ENCODE measurements at regions not wholly inside any gene's neighbourhood (a gene's known extent, or its start where the extent isn't known, plus 50 kb on each side); places are given as distances from the start of the nearest gene placed in this dataset.

DNA sequence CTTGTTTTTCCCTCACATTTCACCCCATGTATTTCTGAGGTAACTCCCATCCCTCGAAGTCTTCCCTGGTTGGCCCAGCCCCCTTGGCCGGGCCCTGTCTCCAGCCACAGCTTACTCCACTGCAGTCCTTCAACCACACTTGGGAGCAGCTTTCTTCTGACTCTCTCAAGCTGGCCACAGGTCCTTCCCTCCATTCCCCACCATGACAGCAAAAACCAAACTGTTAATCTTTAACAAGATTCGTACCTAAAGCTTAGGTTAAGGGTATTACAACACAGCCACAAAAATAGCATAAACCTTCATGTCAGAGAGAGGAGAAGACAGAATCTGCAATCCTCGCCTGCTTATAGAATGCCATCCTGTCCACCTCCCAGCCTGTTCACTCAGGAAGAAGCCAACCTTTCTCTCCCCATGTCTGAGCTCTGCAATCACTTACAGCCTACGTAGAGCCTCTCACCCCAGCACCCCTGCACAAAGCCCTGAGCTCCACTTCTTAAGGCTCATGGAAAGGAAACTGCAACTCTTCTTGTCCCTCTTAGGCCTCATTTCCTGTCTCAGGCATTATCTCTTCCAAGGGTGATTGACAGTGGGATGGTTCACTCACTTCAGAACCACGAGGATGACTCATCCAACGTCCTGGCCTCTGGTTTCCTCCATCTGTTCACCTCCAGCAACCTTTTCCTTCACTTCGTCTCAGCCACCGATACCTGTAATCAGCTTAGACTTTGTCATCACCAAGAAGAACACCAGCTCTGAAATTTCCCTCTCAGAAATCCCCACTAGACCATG, 72.8 kb downstream of the CD2 start:
- TF ChIP-seq, protein P1, sequence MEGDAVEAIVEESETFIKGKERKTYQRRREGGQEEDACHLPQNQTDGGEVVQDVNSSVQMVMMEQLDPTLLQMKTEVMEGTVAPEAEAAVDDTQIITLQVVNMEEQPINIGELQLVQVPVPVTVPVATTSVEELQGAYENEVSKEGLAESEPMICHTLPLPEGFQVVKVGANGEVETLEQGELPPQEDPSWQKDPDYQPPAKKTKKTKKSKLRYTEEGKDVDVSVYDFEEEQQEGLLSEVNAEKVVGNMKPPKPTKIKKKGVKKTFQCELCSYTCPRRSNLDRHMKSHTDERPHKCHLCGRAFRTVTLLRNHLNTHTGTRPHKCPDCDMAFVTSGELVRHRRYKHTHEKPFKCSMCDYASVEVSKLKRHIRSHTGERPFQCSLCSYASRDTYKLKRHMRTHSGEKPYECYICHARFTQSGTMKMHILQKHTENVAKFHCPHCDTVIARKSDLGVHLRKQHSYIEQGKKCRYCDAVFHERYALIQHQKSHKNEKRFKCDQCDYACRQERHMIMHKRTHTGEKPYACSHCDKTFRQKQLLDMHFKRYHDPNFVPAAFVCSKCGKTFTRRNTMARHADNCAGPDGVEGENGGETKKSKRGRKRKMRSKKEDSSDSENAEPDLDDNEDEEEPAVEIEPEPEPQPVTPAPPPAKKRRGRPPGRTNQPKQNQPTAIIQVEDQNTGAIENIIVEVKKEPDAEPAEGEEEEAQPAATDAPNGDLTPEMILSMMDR (IDR thresholded peaks at IDR 0.05; ENCODE audit: insufficient read depth, missing control alignments) = no peak
- DNase-seq (ENCODE audit: insufficient read length, low spot score) = no peak
- no peak for FAIRE-seq

DNA sequence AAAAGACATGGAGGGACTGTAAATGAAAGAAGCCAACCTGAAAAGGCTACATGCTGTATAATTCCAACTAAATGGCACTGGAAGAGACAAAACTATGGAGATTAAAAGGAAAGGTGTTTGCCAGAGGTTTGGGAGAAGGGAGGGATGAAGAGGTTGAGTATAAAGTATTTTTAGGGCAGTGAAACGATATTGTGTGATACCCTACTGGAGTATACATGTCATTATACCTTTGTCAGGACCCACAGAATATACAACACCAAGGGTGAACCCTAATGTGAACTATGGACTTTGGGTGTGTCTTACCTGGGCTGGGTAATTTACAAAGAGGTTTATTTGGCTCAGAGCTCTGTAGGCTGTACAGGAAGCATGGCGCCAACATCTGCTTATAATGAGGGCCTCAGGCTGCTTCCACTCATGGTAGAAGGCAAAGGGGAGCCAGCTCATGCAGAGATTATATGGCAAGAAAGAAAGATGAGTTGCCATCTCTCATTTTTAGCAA, 73.4 kb downstream of the CD2 start:
- TF ChIP-seq, protein P1 (IDR thresholded peaks at IDR 0.05; ENCODE audit: insufficient read depth, missing control alignments) = no peak
- FAIRE-seq = no peak
- no peak for DNase-seq (ENCODE audit: insufficient read length, low spot score)

DNA sequence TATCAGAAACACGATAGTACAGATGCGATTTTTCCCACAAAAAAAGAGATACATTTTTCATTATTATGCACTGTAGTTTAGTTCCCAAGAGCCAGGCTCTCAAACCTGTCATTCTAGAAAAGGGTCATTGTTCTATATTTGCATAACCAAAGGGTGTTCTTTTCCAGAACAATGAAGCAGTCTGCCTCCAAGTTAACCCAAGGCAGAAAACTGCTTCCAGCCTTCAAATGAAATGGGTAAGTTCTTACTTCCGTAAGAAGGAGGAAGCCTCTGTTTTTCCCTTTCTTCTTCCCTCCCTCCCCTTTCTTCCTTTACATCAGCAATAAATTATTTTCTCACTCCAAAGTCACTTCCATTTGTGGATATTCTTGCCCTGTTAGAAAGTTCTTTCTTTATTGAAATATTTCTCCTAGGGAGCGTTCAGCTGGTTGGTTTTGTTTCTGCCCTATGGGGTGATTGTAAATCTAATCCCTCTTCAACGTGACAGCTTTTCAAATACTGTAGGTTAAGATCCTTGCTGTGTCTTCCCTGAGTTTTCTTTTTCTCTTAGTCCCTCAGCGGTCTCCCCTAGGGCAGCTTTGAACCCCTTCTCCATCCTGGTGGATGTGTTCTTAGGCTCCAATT, 77.3 kb upstream of the PTGFRN start:
- FAIRE-seq (no peak), DNase-seq (ENCODE audit: insufficient read length, low spot score) (no peak)
- TF ChIP-seq, protein P1 (IDR thresholded peaks at IDR 0.05; ENCODE audit: insufficient read depth, missing control alignments) = no peak

DNA sequence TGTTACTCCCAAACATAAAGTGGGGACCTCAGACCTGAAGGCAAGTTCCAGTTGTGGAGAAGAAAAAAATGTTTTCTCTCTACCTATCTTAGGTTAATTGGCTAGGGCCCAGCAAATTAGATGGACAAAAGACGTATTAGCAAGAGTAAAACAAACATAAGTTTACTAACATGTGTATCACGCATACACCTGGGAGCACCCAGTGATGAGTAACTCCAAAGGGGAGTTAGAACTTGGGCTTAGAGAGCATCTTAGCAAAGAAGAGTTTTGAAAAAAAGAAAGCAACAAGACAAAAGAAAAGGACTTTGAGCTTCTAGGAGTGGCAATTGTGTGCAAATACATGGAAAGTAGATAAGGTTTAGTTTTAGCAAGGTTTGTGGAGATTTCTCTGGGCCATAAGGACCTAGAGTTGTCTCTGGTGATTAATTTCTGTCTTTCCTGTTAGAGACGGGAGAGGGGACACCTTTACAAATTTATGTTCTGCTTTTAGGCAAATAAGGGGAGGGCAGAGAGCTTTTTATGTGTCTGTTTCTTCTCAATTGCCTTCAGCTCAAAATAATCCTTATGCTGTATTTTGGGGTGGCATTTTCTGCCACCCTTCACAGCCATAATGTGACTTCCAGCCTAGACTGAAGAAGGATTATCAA, 76.7 kb upstream of the PTGFRN start:
- DNase-seq (ENCODE audit: insufficient read length, low spot score) = no peak
- FAIRE-seq = no peak
- TF ChIP-seq, protein P1 (IDR thresholded peaks at IDR 0.05; ENCODE audit: insufficient read depth, missing control alignments) = no peak

DNA sequence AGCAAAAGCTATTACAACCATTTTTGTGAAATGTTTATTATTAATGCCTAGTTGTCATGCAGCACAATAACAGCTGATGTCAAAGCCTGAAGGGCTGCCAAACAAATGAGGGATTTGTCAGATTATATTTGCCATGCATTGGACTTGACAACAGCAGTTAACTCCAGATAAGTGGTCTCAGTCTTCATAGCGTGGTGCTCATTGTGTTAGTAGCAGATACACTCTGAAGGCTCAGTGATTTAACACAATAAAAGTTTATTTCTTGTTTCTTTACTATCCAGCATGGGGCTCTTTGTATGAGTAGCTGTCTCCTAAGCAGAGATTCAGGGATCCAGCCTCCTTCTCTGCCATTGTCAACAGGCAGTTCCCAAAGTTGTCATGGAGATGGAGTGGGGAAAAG, 76.0 kb upstream of the PTGFRN start:
- no peak for FAIRE-seq
- TF ChIP-seq, protein P1 (IDR thresholded peaks at IDR 0.05; ENCODE audit: insufficient read depth, missing control alignments) = no peak
- DNase-seq (ENCODE audit: insufficient read length, low spot score) = no peak

DNA sequence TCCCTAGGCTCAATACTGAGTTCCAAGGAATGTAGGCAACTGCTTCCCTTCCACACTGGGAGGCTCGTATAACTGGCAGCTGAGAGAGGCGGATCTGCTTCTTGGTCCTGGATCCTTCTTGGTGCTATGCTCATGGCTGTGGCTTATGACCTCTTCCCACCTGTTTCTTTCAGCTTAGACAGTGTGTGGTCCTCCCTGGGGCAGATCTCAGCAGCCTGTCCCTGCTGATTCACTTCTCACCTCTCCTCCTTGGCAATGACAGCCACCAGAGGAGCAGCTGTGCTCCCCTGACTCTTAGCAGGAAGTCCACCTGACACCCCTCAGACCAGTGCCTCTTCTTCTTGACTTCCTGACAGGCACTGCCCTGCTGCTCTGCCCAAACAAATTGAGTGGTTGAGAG, 75.1 kb upstream of the PTGFRN start:
- DNase-seq (ENCODE audit: insufficient read length, low spot score) (no peak), FAIRE-seq (no peak)
- TF ChIP-seq, protein P1 (IDR thresholded peaks at IDR 0.05; ENCODE audit: insufficient read depth, missing control alignments) = no peak

Measured in D721Med (cell line).